ENCODE measurements at regions not wholly inside any gene's neighbourhood (a gene's known extent, or its start where the extent isn't known, plus 50 kb on each side); places are given as distances from the start of the nearest gene placed in this dataset.
"Not testable (repeated sequence)": the region's sequence is repeated elsewhere in the genome, so short reads cannot be mapped to it uniquely, and the experiment has no call there.

DNA sequence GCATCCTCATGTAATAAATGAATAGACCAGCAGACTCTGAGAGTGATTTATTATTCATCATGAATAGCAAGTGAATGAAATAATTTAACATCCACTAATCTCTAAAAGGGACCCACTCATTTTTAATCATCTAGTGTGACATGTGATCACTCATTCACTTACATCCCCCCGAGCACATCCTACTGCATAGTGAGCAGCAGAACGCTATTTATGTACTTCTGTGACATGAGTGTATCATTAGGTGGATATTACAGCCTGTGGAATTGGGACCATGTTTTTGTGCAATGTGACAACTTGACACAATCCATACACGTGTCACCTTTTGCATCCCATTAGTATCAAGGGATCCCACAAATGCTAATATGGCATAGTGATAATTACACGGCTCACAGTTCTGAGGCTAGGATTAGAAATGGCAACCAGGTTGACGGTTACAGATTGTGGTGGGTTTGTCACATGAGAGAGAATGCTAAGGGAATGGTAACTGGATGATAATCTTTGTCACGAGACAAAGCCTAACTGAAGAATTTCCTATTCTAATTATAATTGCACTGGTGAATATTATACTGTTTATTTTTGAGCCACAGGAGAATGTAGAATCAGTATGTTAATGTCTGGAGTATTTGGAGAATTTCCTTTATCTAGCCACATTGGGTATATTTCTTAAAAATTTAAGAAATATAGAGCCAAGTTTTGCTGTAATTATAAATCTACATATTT, 595.2 kb upstream of the TBL1XR1 start:
- TF ChIP-seq, protein P1, sequence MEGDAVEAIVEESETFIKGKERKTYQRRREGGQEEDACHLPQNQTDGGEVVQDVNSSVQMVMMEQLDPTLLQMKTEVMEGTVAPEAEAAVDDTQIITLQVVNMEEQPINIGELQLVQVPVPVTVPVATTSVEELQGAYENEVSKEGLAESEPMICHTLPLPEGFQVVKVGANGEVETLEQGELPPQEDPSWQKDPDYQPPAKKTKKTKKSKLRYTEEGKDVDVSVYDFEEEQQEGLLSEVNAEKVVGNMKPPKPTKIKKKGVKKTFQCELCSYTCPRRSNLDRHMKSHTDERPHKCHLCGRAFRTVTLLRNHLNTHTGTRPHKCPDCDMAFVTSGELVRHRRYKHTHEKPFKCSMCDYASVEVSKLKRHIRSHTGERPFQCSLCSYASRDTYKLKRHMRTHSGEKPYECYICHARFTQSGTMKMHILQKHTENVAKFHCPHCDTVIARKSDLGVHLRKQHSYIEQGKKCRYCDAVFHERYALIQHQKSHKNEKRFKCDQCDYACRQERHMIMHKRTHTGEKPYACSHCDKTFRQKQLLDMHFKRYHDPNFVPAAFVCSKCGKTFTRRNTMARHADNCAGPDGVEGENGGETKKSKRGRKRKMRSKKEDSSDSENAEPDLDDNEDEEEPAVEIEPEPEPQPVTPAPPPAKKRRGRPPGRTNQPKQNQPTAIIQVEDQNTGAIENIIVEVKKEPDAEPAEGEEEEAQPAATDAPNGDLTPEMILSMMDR (IDR thresholded peaks at IDR 0.05): no peak
- Histone ChIP-seq H3K27ac (no peak overlapping the region), H3K4me1 (no peaks in the 10 kb centered on the region), H3K9me3 (no peaks in the 10 kb centered on the region), H3K4me3 (no peak overlapping the region), H3K27me3 (no peaks in the 10 kb centered on the region), H3K36me3 (no peaks in the 10 kb centered on the region)
- DNase-seq (no peak), ATAC-seq (no peak), FAIRE-seq (no peak)
- 85 to 88% methylated on average over 6 of the region's 6 CpGs for WGBS, 2 donors
- intact Hi-C loops (cut with DNase I): no loop called here

DNA sequence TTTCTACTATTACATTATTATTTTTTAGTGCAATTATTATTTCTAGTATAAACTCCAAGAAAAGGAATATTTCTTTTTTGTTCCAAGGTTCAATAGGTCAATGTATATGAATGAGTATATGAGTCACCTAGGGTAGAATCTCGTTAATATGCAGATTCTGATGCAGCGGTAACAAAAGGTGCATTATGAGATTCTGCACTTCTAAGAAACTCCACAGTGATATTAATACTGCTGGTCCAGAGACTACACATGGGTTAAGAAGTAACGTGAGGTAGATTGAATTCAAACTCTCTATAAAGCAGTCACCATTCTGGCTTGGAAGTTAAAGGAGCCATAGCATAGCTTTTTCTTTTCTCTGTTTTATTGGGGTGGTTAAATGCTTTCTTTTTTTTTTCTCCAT, 596.2 kb upstream of the TBL1XR1 start:
- H3K9me3 ChIP-seq: no peaks in the 10 kb centered on the region
- no peak overlapping the region for H3K27ac ChIP-seq
- intact Hi-C loops (cut with DNase I): no loop called here
- WGBS, 2 donors: 81 to 89% methylated on average over 3 of the region's 3 CpGs
- no peak for ATAC-seq
- H3K4me3 ChIP-seq: no peak overlapping the region
- FAIRE-seq: no peak
- no peaks in the 10 kb centered on the region for H3K27me3 ChIP-seq
- DNase-seq: no peak
- TF ChIP-seq, protein P1 (IDR thresholded peaks at IDR 0.05): no peak
- no peaks in the 10 kb centered on the region for H3K36me3 ChIP-seq
- H3K4me1 ChIP-seq: no peaks in the 10 kb centered on the region

DNA sequence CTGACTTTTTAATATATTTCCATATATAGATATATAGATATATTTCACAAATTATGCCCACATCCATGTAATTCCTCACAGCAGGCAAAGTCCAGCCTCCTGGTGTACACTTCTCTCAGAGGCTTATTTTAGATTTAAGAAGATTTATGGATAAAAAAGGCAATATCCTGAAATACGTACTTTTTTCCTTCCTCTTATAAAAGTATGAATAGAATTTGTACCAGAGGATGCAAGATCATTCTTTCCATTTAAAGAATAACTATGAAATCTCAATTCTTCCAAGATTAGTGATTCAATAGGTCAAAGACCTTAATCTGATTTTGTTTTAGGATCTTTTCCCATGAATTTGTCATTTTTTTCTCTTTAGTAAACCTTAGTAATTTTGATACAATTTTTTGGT, 597.9 kb upstream of the TBL1XR1 start:
- Histone ChIP-seq H3K9me3 (no peaks in the 10 kb centered on the region), H3K27me3 (no peaks in the 10 kb centered on the region), H3K4me3 (no peak overlapping the region), H3K36me3 (no peaks in the 10 kb centered on the region), H3K4me1 (no peaks in the 10 kb centered on the region), H3K27ac (no peak overlapping the region)
- 78 to 81% methylated on average over 1 of the region's 1 CpG for WGBS, 2 donors
- intact Hi-C loops (cut with DNase I): no loop called here
- FAIRE-seq (peak; percentile 20), DNase-seq (no peak), ATAC-seq (no peak)
- TF ChIP-seq, protein P1 (IDR thresholded peaks at IDR 0.05): no peak

DNA sequence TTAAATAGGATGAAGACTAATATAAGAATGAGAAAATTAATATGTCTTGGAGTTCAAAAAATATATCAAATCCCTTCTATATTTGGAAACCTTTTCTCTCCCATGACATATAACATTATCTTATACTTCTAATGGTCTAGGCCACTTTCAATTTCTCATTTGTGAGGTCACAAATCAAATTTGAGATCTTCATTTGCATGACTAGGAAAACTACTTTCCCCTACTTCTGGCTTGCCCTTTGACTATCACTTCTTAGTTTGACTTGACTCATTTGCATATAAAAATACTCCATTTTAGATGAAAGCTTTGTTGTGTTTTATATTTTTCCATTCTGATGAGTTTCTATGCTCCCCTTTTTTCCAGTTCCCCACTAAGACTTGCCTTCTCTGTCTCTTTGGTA, 598.6 kb upstream of the TBL1XR1 start:
- Histone ChIP-seq H3K27ac (no peak overlapping the region), H3K9me3 (no peaks in the 10 kb centered on the region), H3K36me3 (no peaks in the 10 kb centered on the region), H3K4me1 (no peaks in the 10 kb centered on the region), H3K27me3 (no peaks in the 10 kb centered on the region), H3K4me3 (no peak overlapping the region)
- ATAC-seq (no peak), DNase-seq (no peak), FAIRE-seq (no peak)
- intact Hi-C loops (cut with DNase I): no loop called here
- TF ChIP-seq, protein P1 (IDR thresholded peaks at IDR 0.05): no peak

DNA sequence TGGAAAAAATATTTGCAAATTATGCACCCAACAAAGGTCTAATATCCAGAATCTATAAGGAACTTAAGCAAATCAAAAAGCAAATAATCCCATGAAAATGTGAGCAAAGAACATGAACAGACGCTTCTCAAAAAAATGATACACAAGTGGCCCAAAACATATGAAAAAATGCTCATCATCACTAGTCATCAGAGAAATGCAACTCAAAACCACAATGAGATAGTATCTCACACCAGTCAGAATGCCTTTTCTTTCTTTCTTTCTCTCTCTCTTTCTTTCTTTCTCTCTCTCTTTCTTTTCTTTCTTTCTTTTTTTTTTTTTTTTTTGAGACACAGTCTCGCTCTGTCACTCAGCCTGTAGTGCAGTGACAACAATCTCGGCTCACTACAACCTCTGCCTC, 602.9 kb upstream of the TBL1XR1 start:
- intact Hi-C loops (cut with DNase I); H3K36me3 ChIP-seq; DNase-seq; H3K27ac ChIP-seq; H3K4me1 ChIP-seq; FAIRE-seq; H3K4me3 ChIP-seq; H3K9me3 ChIP-seq; H3K27me3 ChIP-seq; ATAC-seq: not testable (repeated sequence)
- 89 to 95% methylated on average over 3 of the region's 3 CpGs for WGBS, 2 donors

Measured in pancreas (tissue), 10 donors.